HUES6 (cell line): ENCODE measurements at regions not wholly inside any gene's neighbourhood (a gene's known extent, or its start where the extent isn't known, plus 50 kb on each side); places are given as distances from the start of the nearest gene placed in this dataset.

Experiments used
- H3K27ac ChIP-seq: 2 replicates; pipeline ENCODE4 v1.7.0; 2013; ENCODE audit warnings: low read depth, mild to moderate bottlenecking, low read length, inconsistent platforms
- H3K27me3 ChIP-seq: 2 replicates; pipeline ENCODE4 v1.6.1; 2013; ENCODE audit warnings: low read length; ENCODE audit not compliant: control insufficient read depth, insufficient read depth
- H3K36me3 ChIP-seq: 2 replicates; pipeline ENCODE4 v1.6.1; 2013; ENCODE audit warnings: low read length; ENCODE audit not compliant: control insufficient read depth, insufficient read depth
- H3K4me1 ChIP-seq: 2 replicates; pipeline ENCODE4 v1.6.1; 2013; ENCODE audit warnings: low read length; ENCODE audit not compliant: control insufficient read depth, insufficient read depth
- H3K4me3 ChIP-seq: 2 replicates; pipeline ENCODE4 v1.5.1; 2013; ENCODE audit warnings: low read depth, low read length
- H3K9ac ChIP-seq: one replicate; pipeline ENCODE4 v1.6.1; 2013; ENCODE audit warnings: mild to moderate bottlenecking, low read length
- H3K9me3 ChIP-seq: 2 replicates; pipeline ENCODE4 v1.6.1; 2013; ENCODE audit warnings: low read depth, low read length; ENCODE audit not compliant: control insufficient read depth, insufficient read depth

DNA sequence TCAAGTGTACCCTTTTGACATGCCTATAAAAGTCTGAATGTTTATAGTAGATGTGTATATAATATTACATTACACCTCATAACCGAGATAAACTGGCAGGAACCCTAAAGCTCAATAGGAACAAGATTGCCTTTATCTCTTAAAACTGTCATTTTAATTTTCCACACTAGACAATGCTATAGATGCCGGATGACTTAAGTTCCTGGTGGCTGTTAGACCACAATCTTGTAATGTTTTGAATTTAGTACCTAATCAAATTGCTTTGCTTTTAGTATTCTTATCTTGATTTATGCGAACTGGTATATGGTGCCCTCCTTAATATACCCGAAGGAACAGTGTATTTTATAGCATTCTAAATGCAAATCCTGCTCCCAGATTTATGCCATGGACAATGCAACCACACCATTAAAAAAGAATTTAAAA is 1397.0 kb upstream of the ADGRL4 start:
- H3K27me3 ChIP-seq = no peaks in the 10 kb centered on the region
- no peak overlapping the region for H3K4me3 ChIP-seq
- no peaks in the 10 kb centered on the region for H3K36me3 ChIP-seq
- no peaks in the 10 kb centered on the region for H3K4me1 ChIP-seq
- H3K9me3 ChIP-seq = 0 out of 2 replicates have a peak, but pooled peaks cover 3% of the 10 kb centered on the region
- H3K27ac ChIP-seq = no peak overlapping the region
- no peak overlapping the region for H3K9ac ChIP-seq

DNA sequence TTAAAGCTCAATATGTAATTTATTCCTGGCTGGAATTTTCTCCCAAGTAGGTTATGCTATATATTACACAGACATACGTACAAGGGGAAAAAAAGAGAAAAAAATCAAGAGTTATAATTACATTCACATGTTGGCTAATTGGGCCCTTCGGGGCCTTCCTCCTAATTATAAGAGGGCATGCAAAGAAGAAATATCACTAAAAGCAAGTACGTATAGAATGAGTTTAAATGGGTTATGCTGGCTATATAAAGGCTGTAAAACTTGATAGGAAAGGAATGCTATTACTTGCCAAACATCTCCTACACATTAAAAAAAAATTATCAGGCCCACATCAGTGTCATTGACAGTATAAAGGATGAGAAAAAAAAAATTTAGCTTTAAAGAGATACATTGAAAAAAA is 1396.1 kb upstream of the ADGRL4 start:
- no peaks in the 10 kb centered on the region for H3K27me3 ChIP-seq
- no peak overlapping the region for H3K9ac ChIP-seq
- H3K36me3 ChIP-seq = no peaks in the 10 kb centered on the region
- no peak overlapping the region for H3K27ac ChIP-seq
- H3K9me3 ChIP-seq = 0 out of 2 replicates have a peak, but pooled peaks cover 3% of the 10 kb centered on the region
- no peak overlapping the region for H3K4me3 ChIP-seq
- no peaks in the 10 kb centered on the region for H3K4me1 ChIP-seq

DNA sequence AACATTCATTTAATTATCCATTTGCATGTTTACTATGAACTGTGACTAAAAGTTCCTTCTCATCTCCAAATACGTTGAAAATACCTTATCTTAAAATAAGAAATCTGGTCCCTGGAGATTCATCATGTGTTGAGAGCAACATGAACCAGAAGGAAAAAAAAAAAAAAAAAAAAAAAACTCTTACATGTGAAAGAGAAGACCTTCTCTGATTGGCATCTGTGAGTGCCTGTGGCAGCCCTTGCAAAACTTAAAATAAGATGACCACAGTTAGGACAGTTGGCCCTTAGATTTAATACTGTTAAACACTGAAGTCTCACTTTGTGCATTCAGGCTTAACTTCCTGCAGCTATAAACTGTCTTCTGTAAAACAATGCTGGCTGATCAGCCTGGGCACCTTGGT is 1395.2 kb upstream of the ADGRL4 start:
- Histone ChIP-seq H3K36me3 (no peaks in the 10 kb centered on the region), H3K4me3 (no peak overlapping the region), H3K4me1 (no peaks in the 10 kb centered on the region), H3K9ac (no peak overlapping the region), H3K9me3 (0 out of 2 replicates have a peak, but pooled peaks cover 3% of the 10 kb centered on the region), H3K27ac (no peak overlapping the region), H3K27me3 (no peaks in the 10 kb centered on the region)

DNA sequence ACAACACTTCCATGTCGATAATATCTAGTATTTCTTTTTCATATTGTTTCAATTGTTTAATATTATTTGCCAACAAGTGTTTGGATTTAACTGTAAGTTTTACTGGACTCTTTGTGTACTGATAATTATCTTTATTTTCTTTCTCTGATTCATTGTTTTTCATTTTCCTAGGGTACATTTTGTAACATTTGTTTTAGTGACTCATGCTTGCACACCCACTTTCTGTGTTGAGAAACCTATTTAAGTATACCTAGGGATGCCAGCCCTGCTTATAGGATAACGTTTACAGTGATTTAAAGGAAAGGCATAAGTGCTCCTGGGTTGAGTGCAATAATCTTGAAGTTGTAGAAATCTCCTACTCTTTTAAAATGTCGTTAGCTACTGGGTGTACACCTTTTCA is 1386.0 kb upstream of the ADGRL4 start:
- Histone ChIP-seq H3K27me3 (no peaks in the 10 kb centered on the region), H3K9me3 (no peaks in the 10 kb centered on the region), H3K36me3 (no peaks in the 10 kb centered on the region), H3K27ac (no peak overlapping the region), H3K9ac (no peak overlapping the region), H3K4me3 (no peak overlapping the region), H3K4me1 (no peaks in the 10 kb centered on the region)

DNA sequence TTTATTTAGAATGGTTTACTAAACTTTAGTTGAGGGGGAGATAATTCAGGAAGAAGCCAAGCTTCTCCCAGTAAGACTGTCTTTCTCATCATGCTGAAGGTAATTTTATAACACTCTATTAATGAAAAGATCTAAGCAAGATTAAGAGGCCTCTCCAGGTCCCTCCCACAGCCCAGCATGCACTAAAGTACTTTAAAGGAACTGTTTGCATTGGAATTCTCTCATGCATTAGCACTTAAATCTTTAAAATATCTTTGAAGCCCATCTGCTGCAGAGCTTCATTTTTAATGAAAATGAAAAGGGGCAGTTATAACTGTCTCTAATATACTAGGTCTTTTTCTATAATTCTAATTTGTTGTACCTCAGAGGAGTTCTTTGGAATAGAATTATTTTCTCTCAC is 1379.1 kb upstream of the ADGRL4 start:
- H3K4me1 ChIP-seq = peaks cover 5% of the 10 kb centered on the region; the same call in 1 of the 2 replicates
- H3K27ac ChIP-seq = no peak overlapping the region
- H3K9ac ChIP-seq = no peak overlapping the region
- H3K27me3 ChIP-seq = no peaks in the 10 kb centered on the region
- no peak overlapping the region for H3K4me3 ChIP-seq
- H3K9me3 ChIP-seq = no peaks in the 10 kb centered on the region
- H3K36me3 ChIP-seq = no peaks in the 10 kb centered on the region

DNA sequence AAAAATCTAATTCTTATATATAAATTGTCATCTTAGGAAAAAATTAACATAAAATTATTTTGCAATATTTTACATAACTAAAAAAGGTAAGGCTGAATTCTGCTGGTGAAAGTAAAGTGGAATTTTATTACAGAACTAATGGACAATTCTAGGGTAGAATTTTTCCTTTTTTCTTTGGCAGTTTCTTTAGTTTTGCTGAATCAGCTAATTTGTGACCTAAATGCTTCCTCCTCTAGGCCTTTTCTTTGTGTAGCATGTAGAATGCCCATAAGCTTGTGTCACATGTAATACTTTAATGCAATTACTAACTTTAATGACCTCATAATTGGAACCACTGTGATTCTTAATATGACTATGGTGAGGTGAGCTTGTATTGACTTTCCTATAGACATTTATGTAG is 1378.4 kb upstream of the ADGRL4 start:
- Histone ChIP-seq H3K9ac (no peak overlapping the region), H3K27me3 (no peaks in the 10 kb centered on the region), H3K4me1 (peaks cover 5% of the 10 kb centered on the region; the same call in 1 of the 2 replicates), H3K9me3 (no peaks in the 10 kb centered on the region), H3K27ac (no peak overlapping the region), H3K36me3 (no peaks in the 10 kb centered on the region), H3K4me3 (no peak overlapping the region)

DNA sequence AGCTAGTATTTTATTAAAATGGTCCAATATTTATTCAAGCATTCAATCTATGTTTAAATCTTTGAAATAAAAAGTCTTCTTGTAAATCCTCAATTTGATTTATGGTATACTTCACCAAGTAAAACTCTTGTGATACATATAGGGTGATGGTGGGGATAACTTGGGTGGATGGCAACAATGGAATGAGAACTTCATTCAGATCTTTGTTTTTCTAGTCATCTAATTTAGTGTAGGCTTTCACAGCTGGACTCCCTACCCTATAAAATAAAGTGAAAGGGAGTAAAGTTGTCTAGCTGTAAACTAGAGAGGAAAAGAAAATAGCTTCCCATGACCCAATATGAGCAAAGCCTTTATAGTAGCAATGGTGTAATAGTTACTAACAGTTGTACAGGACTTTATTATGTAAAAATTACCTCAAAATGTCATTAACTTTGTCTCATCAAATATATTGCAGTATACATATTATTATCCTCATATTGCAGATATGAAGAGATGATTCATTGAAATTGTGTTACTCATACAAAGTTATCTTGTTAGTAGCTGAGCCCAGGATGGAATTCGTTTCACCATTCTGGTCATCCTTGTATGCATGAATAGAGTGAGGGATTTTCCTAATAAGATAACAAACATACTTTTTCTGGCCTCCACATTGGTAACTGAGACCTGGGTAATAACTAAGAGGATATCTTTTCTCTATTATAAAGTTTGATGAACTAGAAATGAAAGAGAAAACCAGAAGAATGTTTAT is 1377.7 kb upstream of the ADGRL4 start:
- H3K4me1 ChIP-seq = peaks cover 5% of the 10 kb centered on the region; the same call in 1 of the 2 replicates
- H3K9ac ChIP-seq = no peak overlapping the region
- no peaks in the 10 kb centered on the region for H3K36me3 ChIP-seq
- H3K9me3 ChIP-seq = no peaks in the 10 kb centered on the region
- no peaks in the 10 kb centered on the region for H3K27me3 ChIP-seq
- no peak overlapping the region for H3K27ac ChIP-seq
- H3K4me3 ChIP-seq = no peak overlapping the region

DNA sequence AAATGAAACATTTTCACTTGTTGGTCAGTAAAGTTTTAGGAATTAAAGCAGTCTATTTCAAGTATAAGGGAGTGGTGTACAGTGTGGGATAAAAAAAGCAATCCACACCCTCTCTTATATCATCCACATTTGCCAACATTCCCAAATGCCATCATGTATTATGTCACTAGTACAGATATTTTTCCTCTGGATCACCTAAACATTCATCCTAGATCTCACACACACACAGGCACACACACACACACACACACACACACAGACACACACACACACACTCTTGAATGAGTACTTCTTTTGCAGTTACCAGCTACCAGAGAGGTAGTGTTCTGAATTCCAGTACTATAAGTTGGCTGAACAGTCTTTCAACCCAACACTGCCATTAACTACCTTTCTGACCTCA is 1369.1 kb upstream of the ADGRL4 start:
- Histone ChIP-seq H3K36me3 (no peaks in the 10 kb centered on the region), H3K9me3 (no peaks in the 10 kb centered on the region), H3K4me3 (no peak overlapping the region), H3K27me3 (no peaks in the 10 kb centered on the region), H3K9ac (no peak overlapping the region), H3K27ac (no peak overlapping the region), H3K4me1 (no peaks in the 10 kb centered on the region)

DNA sequence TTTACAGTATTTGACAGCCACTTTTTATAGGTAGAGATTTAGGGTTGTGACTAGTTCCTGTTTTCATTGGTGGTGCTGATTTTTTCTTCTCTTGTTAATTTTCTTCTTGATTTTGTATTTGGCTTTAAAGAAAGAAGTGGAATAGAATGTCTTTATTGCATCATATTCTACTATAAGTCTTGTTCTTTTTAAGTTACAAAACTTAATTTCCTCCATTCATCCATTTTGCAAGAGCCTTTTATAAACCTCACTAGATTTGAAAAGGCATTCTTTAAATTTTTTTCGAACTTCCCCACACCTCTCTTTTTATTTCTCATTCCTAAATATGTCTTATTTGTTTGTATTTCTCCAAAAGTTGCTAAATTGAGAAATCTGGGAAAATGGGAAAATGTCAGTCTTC is 1368.6 kb upstream of the ADGRL4 start:
- H3K27ac ChIP-seq = no peak overlapping the region

DNA sequence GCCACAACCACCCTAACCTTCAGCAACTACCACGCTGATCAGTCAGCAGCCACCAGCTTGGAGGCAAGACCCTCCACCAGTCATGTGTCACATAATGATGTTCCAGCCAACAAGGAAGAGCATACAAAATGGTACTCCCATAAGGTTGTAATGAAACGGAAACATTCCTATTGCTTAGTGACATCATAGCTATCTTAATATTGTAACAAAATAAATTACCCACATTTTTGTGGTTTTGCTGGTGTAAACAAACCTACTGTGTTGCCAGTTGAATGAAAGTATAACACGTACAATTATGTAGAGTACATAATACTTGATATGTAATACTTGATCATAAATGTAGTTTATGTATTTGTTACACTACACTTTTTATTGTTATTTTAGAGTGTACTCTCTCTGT is 1363.2 kb upstream of the ADGRL4 start:
- H3K27me3 ChIP-seq = no peaks in the 10 kb centered on the region
- no peaks in the 10 kb centered on the region for H3K9me3 ChIP-seq
- H3K9ac ChIP-seq = no peak overlapping the region
- no peak overlapping the region for H3K27ac ChIP-seq
- H3K4me3 ChIP-seq = no peak overlapping the region
- no peaks in the 10 kb centered on the region for H3K36me3 ChIP-seq
- H3K4me1 ChIP-seq = no peaks in the 10 kb centered on the region

More for the DNA sequence above, 1368.6 kb upstream of the ADGRL4 start:
- no peaks in the 10 kb centered on the region for H3K9me3 ChIP-seq
- H3K9ac ChIP-seq = no peak overlapping the region
- no peak overlapping the region for H3K4me3 ChIP-seq
- no peaks in the 10 kb centered on the region for H3K27me3 ChIP-seq
- H3K36me3 ChIP-seq = no peaks in the 10 kb centered on the region
- no peaks in the 10 kb centered on the region for H3K4me1 ChIP-seq

DNA sequence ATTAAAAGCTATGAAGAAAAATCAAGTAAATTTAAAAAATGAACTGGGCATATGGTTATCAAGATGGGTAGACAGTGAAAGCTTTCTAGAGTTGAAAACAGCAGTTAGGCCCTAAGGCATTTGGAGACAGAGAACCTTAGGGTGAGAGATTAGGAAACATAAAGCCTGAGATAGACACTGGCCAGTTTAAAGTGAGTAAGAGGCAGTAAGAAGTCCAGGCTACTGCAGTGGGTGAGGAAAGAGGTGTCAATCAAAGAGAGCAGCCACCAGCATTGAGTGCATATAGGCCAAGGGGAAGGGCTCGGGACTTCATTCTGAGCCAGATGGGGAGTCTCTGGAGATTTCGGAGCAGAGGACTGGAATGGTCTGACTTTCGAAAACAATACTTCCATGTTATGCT is 1360.5 kb upstream of the ADGRL4 start:
- Histone ChIP-seq H3K36me3 (no peaks in the 10 kb centered on the region), H3K9me3 (no peaks in the 10 kb centered on the region), H3K27ac (no peak overlapping the region), H3K9ac (no peak overlapping the region), H3K27me3 (no peaks in the 10 kb centered on the region), H3K4me1 (no peaks in the 10 kb centered on the region), H3K4me3 (no peak overlapping the region)
